ENCODE measurements at regions not wholly inside any gene's neighbourhood (a gene's known extent, or its start where the extent isn't known, plus 50 kb on each side); places are given as distances from the start of the nearest gene placed in this dataset.

DNA sequence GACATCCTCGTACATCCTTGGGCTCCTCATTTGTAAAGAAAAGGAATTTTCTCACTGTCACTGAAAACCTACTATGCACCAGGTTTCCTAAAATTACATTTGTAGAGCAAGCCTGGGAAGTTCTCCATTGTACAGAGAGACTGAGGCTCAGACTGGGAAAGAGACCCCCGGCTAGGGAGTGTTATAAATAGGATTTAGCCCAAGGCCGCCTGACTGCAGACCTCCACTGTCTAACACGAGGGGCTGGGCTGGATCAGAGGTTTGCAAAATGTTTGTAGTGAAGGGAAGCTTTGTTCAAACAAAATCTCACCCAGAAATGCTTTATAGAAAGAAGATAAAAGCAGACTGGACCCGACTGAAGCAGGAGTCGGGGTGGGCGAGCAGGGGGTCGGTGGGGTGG, 131.3 kb downstream of the ACTL8 start:
- Histone ChIP-seq H3K9ac (no peak overlapping the region), H3K79me2 (ENCODE audit: insufficient read depth, low read depth) (no peaks in the 10 kb centered on the region), H3K36me3 (ENCODE audit: insufficient read depth) (no peaks in the 10 kb centered on the region), H3K4me3 (IDR thresholded peaks at IDR 0.05; ENCODE audit: insufficient read depth, low read depth, low read length) (no peak overlapping the region), H3K27me3 (ENCODE audit: insufficient read depth, low read depth) (no peaks in the 10 kb centered on the region; the same call in 1 of the 2 replicates), H2AFZ (ENCODE audit: low read depth) (no peak overlapping the region), H3K27ac (no peak overlapping the region), H3K4me1 (ENCODE audit: low read depth, poor library complexity, severe bottlenecking) (no peaks in the 10 kb centered on the region), H3K4me2 (no peak overlapping the region), H4K20me1 (ENCODE audit: insufficient read depth) (no peaks in the 10 kb centered on the region)
- TF ChIP-seq CTCF (conservative IDR thresholded peaks at IDR 0.05; ENCODE audit: low read depth, low read length) = no peak

- no peak for TF ChIP-seq CTCF (conservative IDR thresholded peaks at IDR 0.05; ENCODE audit: low read depth, low read length)
- Histone ChIP-seq H3K79me2 (ENCODE audit: insufficient read depth, low read depth) (no peaks in the 10 kb centered on the region), H3K27me3 (ENCODE audit: insufficient read depth, low read depth) (no peaks in the 10 kb centered on the region; the same call in 1 of the 2 replicates), H2AFZ (ENCODE audit: low read depth) (no peak overlapping the region), H3K9ac (no peak overlapping the region), H3K36me3 (ENCODE audit: insufficient read depth) (no peaks in the 10 kb centered on the region), H3K4me3 (IDR thresholded peaks at IDR 0.05; ENCODE audit: insufficient read depth, low read depth, low read length) (no peak overlapping the region), H3K4me2 (no peak overlapping the region), H3K27ac (no peak overlapping the region), H4K20me1 (ENCODE audit: insufficient read depth) (no peaks in the 10 kb centered on the region), H3K4me1 (ENCODE audit: low read depth, poor library complexity, severe bottlenecking) (no peaks in the 10 kb centered on the region)
Measured at GRCh38 chr1:17886838-17887441, 131.8 kb downstream of the ACTL8 start.

GRCh38 chr1:17887661-17888371, 132.7 kb downstream of the ACTL8 start:
- no peaks in the 10 kb centered on the region for H4K20me1 ChIP-seq (ENCODE audit: insufficient read depth)
- H3K4me2 ChIP-seq = no peak overlapping the region
- no peaks in the 10 kb centered on the region for H3K36me3 ChIP-seq (ENCODE audit: insufficient read depth)
- TF ChIP-seq CTCF (conservative IDR thresholded peaks at IDR 0.05; ENCODE audit: low read depth, low read length) = no peak
- H3K79me2 ChIP-seq (ENCODE audit: insufficient read depth, low read depth) = no peaks in the 10 kb centered on the region
- H3K27ac ChIP-seq = no peak overlapping the region
- H2AFZ ChIP-seq (ENCODE audit: low read depth) = no peak overlapping the region
- no peaks in the 10 kb centered on the region; the same call in 1 of the 2 replicates for H3K27me3 ChIP-seq (ENCODE audit: insufficient read depth, low read depth)
- H3K9ac ChIP-seq = no peak overlapping the region
- H3K4me1 ChIP-seq (ENCODE audit: low read depth, poor library complexity, severe bottlenecking) = no peaks in the 10 kb centered on the region
- no peak overlapping the region for H3K4me3 ChIP-seq (IDR thresholded peaks at IDR 0.05; ENCODE audit: insufficient read depth, low read depth, low read length)

DNA sequence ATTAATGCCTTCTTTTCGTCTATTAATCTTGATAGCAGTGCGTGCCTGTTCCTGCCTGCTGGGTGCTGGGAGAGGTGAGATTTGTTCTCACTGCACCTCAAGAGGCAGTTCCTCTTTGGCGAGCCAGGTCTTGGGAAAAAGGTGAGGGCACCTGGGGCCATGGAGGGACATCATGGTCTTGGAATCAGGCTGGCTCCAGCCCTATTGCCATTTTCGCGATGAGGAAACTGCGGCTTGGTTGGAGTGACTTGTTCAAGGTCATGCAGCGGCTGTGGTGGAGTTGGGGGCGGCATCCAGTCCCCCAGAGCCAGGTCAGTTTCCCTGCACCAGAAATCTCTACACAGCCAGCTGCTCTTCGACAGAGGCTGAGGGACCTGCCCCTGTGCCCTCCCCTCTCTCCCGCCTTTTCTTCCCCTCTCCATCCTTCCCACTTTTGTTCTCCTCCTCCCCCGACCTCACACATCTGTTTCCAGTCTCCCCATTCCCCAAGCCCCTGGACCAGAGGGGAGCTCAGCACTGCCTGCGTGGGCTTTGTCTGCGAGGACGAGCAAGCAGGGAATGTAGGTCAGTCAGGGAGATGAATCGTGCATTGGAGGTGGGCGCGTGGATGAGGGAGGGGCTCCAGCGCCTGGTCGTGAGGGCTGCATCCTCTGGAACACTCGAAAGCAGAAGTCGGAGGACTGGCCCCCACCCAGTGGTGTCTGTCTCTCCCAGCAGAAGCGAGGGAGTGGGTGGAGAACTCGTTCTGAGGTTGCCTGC, 135.1 kb downstream of the ACTL8 start:
- Histone ChIP-seq H3K79me2 (ENCODE audit: insufficient read depth, low read depth) (no peaks in the 10 kb centered on the region), H3K4me3 (IDR thresholded peaks at IDR 0.05; ENCODE audit: insufficient read depth, low read depth, low read length) (no peak overlapping the region), H2AFZ (ENCODE audit: low read depth) (no peak overlapping the region), H3K4me2 (no peak overlapping the region), H4K20me1 (ENCODE audit: insufficient read depth) (no peaks in the 10 kb centered on the region), H3K36me3 (ENCODE audit: insufficient read depth) (no peaks in the 10 kb centered on the region), H3K9ac (no peak overlapping the region), H3K27ac (no peak overlapping the region), H3K4me1 (ENCODE audit: low read depth, poor library complexity, severe bottlenecking) (no peaks in the 10 kb centered on the region), H3K27me3 (ENCODE audit: insufficient read depth, low read depth) (no peaks in the 10 kb centered on the region; the same call in 1 of the 2 replicates)
- no peak for TF ChIP-seq CTCF (conservative IDR thresholded peaks at IDR 0.05; ENCODE audit: low read depth, low read length)
